OCI-M1 (cell line): ENCODE measurements at regions not wholly inside any gene's neighbourhood (a gene's known extent, or its start where the extent isn't known, plus 50 kb on each side); places are given as distances from the start of the nearest gene placed in this dataset.
"Not testable (repeated sequence)": the region's sequence is repeated elsewhere in the genome, so short reads cannot be mapped to it uniquely, and the experiment has no call there.

ENCODE experiments used
- DNase-seq: peaks from one replicate; lab custom pipeline; 2025; lab: John Stamatoyannopoulos, UW

DNA sequence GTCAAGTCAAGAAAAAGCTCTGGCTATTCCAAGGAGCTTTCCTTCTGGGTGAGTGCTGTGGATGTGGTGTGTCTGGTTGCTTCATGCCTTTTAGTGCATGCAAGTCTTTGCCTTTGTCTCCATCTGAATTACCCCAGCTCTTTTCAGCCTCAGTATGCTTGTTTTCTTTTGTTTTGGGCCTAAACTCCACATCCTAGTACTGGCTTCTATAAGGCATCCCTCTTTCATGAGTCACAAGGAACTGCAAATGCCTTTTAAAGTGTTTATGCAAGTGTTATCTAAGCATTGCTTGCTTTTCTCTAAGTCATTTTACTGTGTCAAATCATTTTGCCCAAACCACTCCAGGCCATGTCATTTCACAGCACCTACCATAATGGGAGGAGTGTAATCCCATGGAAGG is 132.1 kb downstream of the PLCE1 start:
- DNase-seq: no peak

DNA sequence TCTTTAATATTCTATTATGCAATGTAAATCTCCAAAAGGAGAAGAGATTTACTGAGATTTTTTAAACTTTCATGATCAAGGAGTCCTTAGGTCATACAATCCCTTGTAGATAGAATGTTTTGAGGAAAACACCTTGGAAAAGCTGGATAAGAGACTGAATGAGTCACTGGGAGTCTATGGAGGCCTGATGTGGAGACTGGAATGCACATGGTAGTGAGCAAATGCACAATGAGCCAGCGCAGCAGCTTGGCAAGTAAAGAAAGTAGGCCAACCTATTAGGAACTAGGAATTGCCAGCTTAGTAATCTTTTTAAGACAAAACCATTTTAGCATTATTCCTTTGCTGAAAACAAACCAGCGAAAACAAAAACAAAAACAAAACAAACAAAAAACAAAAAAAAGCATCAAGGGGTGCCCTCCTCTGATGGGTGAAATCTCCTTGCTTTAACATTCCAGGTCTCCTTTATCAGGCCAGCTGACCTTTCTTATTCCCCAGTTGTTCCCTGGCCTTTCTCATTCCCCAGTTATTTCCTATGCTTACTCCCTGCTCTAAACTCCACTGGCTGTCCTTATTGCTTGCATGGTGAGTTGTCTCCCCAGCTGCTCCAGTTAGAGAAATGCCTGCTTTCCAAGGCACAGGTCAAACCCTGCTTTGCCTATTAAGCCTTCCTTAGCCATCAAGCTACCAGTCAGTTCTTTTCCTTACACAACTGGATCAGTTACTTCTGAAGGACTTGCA is 135.8 kb downstream of the PLCE1 start:
- no peak for DNase-seq

DNA sequence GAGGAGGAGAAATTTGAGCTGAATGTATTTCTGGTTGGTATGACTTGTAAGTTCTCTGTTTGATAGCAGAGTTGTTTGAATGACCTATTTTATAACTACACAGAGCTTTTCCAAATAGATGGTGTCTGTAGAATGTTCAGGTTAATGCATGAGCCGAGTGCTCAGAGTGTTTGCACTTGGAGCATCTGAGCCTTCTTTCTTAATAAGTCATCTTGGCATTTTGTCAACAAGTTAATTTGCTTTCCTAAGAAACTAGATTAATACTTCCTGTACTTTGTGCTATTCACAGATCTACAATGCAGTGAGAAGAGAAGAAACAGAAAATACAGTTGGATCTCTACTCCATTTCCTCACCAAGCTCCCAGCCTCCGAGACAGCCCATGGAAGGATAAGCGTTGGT is 138.2 kb downstream of the PLCE1 start:
- DNase-seq: no peak

DNA sequence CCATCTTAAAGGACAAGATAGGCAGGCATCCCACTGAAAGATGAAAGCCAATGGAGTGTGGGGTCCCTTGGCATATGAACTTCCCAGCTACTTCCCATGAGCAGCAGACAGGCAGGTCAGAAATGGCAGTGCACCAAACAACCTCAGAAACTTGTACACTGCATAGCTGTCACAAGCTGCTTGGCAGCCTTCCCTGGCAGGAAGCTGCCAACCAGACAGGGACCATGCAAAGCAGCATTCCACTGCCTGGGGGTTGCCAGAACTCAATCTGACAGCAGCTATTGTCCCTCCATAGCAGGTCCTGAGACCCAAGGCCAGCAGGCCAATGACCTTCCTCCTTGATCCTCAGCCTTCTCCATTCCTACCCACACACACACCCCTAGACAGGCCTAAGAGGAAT is 139.5 kb downstream of the PLCE1 start:
- DNase-seq: no peak

DNA sequence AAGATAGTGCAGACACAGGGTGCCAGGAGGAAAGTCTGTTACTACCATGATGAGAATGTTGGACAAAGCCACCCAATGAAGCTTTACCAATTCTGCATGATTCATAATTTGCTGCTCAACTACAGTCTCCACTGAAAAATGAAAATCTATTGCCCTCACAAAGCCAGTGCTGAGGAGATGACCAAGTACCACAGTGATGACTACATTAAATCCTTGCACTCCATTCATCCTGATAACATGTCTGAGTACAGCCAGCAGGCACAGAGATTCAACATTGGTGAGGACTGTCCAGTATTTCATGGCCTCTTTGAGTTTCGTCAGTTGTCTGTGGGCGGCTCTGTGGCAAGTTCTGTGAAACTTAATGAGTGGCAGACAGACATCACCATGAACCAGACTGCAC is 144.0 kb downstream of the PLCE1 start:
- DNase-seq: no peak

DNA sequence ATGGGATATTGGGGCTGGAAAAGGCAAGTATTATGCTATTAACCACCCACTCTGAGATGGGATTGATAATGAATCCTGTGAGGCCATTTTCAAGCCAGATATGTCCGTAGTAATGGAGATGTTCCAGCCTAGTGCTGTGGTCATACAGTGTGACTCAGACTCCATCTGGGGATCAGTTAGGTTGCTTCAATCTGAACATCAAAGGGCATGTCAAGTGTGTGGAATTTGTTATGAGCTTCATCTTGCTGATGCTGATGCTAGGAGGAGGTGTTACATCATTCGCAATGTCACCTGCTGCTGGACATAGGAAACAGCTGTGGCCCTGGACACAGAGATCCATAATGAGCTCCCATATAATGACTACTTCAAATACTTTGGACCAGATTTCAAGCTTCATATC is 144.7 kb downstream of the PLCE1 start:
- no peak for DNase-seq

DNA sequence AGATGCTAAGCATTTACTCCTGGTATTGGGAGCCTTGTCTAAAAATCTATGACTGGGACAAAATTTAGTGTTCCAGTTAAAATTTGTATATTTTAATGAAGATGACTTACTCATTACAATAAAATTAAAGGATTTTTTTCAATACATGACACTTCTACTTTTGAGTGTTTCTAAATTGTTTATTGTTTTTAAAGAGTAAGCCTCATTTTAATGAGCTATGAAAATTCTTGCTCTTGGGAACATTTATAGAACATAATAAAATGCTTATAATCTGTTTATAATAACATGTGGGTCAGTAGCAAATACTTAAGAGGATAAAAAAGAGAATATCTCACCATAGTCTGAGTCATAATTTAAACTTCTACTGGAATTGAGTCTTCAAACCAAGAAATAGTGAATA is 149.5 kb downstream of the PLCE1 start:
- no peak for DNase-seq

DNA sequence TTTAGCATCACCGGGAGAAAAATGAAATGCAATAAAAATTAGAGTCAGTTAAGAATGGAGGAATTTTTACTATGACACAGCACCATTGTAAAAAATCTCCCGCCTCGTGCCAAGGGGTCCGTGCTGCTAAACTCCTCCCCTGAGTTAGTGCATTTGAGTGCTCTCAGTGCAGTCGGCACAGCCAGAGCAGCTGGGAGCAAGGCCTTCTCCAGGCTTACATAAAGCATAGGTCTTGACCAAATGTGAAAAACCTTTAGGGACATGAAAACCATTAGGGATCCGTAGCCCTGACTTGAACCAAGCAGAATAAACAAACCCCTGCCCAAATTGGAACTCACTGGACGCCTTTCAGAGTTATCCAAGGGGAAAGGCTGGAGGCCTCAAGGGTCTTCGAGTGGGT is 152.6 kb downstream of the PLCE1 start:
- no peak for DNase-seq

DNA sequence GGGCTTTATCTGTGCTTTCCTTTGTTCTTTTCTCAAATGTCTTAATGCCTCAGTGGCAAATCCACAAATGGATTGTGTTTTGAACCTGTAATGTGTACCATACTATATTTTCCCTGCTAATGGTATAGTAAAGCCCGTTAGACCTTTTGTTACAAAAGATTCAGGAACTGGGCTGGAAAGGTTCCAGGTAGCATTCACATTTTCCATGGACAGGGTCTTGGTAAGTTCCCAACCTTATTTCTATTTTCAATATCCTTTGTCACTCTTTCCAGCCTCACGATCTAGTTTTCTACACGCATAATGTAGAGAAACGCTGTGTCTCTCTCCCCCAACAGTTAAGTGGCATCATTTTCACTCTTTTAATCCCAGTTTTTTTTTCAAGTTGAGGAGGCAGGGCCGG is 153.0 kb downstream of the PLCE1 start:
- no peak for DNase-seq

DNA sequence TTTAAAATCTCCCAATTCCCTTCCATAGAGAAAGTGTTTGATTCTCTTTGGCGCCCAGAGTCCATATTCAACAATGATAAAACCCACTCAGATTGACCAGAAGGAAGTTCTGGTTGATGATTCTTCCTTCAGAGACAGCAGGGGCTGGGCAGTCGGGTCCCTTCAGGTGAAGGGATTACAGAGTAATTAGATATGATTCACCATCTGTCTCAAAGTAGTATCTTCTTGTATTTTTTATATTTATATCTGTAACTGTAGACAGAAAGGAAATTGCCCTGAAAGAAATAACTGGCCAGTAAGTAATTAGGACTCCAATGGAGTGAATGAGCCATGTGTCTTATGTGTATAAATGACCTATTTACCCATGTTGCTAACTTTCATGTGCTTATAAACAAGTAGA is 156.0 kb downstream of the PLCE1 start:
- DNase-seq: no peak

DNA sequence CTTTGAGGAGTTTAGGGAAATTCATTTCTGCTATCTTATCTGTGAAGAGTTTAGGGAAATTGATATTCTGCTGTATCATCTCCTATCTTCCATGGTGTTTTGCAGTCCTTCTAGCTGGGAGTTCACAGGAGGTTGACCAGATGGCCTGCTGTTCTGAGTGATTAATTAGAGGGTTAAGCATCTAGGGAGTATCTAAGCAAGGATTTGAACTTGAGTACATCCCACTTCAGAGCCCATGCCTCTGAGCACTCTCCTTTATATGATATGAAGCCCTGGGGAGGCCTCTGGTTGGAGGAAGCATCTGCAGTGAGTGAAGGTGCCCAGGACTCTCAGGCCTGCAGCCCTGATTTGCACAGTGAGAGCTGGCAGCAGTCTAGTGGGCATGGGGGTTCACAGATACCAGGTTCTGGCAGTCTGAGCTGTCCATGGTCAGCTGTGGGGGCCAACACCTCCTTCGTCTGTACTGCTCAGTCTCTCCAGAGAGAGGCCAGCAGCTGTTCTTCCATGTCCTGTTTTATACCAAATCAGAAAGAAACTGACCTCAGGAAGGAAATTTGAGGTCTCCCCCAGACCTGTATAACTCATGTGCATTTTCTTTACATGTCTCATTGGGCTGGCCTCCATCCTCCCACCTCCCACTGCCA is 156.9 kb downstream of the PLCE1 start:
- DNase-seq: no peak

DNA sequence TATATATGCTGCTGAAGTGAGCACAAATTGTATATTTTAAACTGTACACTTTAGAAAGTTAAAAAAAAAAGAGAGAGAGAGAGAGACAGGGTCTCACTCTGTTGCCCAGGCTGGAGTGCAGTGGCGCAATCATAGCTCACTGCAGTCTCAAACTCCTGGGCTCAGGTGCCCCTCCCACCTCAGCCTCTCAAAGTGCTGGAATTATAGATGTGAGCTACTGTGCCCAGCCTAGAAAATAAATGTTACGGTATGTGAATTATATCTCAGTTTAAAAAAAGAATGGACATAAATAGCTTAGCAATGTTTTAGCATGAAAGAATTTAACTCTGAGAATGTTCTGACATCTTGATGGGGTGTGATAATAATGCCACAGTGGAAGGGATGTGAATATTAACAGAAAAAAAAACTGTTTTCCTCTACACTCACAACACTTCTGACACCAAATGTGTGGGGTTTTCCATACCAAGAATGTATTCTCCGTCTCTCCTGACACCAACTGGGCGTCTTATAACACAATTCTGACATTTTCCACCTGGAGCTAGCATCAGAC is 162.1 kb downstream of the PLCE1 start:
- DNase-seq: no peak

DNA sequence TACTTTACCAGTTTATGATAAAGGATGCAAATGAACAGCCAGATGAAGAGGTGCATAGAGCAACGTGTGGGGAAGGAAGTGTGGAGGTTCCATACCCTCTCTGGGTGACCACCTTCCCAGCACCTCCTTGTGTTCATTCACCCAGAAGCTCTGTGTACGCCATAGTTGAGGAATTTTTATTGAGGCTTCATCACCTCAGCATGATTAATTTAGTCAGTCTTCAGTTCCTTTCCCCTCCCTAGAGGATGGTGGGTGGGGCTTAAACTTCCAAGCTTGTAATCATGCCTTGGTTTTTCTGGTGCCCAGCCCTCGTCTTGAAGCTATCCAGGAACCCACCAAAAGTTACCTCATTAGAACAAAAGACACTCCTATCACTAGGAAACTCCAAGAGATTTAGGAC is 162.7 kb downstream of the PLCE1 start:
- no peak for DNase-seq

DNA sequence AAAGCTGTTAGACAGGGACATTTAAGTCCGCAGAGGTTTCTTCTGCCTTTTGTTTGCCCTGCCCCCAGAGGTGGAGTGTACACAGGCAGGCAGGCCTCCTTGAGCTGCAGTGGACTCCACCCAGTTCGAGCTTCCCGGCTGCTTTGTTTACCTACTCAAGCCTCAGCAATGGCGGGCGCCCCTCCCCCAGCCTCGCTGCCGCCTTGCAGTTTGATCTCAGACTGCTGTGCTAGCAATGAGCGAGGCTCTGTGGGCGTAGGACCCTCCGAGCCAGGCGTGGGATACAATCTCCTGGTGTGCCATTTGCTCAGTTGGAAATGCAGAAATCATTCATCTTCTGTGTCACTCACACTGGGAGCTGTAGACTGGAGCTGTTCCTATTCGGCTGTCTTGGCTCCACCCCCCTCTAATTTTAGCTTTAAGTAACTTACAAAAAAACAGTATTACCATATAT is 171.5 kb downstream of the PLCE1 start:
- DNase-seq: not testable (repeated sequence)

DNA sequence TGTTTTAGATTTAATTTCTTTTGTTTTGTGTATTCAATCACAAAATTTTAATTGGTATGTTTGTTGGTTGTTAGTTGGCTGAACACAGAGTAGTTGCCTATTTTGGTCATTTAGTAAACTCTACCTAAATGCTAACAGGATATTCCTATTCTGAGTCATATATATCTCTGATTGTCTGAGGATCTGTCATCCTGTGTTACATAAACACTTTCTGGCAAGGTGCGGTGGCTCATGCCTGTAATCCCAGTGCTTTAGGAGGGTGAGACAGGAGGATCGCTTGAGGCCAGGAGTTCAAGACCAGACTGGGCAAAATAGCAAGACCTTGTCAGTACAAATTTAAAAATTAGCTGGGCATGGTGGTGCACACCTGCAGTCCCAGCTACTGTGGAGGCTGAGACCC is 178.6 kb downstream of the PLCE1 start:
- DNase-seq: no peak

DNA sequence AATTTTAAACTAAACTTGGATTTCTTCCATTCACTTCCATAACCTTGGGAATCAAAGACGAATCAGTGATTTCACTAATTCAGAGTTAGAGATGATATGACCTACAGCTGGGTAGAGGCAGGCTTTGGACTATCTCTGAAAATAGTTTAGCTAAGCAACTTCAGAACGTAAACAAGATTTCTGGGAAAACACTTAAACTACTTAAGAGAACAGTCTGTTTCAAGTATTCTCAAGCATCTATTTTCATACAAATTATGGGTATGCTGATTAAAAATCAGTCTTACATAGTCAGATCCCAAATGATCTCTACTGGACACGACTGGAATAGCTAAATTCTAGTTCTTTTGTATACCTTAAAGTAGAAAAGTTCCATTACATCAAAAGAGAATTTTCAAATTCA is 179.9 kb downstream of the PLCE1 start:
- no peak for DNase-seq

DNA sequence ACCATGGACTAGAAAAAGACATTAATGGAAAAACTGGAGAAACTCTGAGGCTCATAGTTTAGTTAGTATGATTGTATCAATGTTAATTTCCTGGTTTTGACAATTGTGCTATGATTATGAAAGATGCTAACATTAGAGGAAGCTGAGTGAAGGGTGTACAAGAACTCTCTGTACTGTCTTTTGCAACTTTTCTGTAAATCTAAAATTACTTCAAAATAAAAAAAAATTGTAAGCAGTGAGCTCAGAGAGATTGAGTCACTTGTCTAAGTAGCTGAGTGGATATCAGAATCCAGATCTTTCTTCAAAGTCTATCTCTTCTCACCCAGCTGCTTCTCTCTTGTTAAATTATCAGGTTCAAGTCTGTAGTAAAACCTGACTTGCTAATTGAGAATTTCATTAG is 181.1 kb downstream of the PLCE1 start:
- DNase-seq: no peak

DNA sequence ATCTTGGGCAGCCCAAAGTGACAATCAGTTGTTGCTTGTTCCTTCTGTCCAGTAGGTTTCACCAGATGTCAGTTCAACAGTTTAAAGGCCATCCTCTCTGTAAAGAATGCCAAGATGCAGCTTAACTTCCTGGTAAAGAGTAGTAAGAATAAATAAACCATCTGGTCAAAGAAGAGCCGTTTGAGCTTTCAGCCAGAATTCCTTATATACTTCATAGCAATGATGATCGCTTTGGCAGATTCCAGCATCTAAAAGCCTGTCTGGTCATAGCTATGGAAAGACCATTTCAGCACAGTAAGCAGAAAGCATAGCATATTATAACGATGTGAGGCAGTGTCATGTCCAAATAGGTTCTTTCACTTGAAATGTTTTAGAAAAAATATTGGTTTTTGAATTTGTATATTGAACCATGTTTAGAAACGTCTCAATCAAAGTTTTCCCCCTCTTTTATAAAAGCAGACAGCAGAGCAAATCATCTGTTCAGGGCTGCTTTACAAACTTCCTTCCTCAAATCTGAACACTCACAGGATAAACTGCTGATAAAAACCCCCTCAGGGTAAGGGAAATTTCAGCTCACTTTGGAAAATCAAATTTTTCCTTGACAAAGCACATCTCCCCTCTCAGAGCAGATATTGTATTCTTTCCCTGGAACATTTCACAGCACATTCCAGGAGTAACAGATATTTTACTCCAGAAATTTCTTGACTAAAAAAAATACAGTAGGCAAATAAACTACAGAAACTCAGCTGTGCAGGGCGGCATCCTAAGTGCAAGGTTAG is 184.1 kb downstream of the NOC3L start:
- no peak for DNase-seq

DNA sequence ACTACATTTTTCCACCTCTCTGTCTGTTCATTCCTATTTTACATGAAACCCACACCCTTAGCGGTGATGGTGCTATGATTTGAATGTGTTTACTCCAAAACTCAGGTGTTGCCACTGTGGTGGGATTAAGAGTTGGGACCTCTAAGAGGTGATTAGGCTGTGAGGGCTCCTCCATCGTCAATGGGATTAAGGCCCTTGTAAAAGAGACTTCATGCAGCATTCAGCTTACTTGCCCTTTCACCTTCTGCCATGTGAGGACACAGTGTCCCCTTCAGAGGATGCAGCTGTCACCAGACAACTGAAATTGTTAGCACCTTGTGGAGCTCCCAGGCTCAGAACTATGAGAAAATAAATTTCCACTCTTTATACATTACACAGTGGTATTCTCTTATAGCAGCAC is 182.2 kb downstream of the NOC3L start:
- no peak for DNase-seq

DNA sequence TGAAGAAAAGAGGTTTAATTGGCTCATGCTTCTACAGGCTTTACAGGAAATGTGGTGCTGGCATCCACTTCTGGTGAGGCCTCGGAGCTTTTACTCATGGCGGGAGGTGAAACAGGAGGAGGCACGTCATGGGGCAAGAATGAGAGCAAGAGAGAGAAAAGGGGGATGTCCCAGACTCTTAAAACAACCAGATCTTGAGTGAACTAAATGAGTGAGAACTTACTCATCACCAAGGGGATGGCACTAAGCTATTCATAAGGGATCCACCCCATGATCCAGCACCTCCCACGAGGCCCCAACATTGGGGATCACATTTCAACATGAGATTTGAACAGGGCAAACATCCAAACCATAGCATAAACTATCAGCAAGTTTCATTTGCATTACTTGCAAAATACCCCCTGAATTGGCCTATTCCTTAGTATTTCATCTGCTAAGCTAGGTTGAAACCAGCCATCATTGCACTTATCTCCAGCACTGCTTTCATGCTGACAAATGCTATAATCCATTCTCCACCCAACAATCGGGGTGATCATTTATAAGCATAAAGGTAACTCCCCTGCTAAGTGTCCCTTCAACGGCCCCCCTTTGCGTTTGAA is 179.0 kb downstream of the NOC3L start:
- DNase-seq: no peak

DNA sequence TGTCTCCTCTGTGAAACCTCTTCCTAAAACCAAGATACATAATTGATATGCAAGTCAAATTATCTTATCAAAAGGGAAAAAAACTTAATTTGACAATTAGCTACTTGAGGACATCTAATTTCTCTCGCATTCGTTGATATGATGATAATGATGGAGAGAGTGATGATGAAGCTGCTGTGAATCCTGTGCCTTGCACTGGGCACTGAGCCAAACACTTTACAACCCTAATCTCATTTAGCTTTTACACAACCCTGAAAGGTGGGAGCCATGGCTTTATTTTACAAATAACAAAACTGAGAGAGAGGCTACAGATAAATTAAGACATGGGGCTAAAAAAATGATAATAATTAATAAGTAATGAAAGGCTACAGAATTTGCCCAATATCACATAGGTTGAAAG is 176.0 kb downstream of the NOC3L start:
- no peak for DNase-seq

DNA sequence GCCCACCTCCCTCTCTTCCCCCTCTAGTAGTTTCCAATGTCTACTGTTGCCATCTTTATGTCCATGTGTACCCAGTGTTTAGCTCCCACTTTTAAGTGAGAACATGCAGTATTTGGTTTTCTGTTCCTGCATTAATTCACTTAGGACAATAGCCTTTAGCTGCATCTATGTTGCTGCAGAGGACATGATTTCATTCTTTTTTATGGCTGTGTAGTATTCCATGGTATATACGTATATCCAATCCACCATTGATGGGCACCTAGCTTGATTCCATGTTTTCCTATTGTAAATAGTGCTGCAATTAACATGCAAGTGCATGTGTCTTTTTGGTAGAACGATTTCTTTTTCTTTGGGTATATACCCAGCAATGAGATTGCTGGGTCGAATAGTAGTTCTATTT is 170.4 kb downstream of the NOC3L start:
- DNase-seq: no peak

DNA sequence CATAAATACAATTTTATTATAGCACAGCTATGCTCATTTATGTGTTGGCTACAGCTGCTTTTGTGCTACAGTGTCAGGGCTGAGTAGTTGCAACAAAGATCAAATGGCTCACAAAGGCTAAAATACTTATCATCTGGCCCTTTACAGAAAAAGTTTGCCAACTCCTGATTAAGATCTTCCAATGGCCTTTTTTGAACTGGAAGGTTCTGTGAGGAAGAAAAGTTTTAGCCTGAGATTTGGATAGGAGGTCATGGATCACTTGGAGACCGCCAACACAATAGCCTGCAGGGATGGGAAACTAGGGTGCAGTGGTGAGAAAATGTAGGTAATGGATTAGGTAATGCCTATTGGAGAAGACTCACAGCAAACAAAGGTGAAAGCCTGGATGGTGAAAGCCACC is 169.8 kb downstream of the NOC3L start:
- no peak for DNase-seq
